GF-D8 (cell line): ENCODE measurements at regions not wholly inside any gene's neighbourhood (a gene's known extent, or its start where the extent isn't known, plus 50 kb on each side); places are given as distances from the start of the nearest gene placed in this dataset.
"Not testable (repeated sequence)": the region's sequence is repeated elsewhere in the genome, so short reads cannot be mapped to it uniquely, and the experiment has no call there.

Experiments used
- DNase-seq: peaks from one replicate; lab custom pipeline; 2025; lab: John Stamatoyannopoulos, UW

DNA sequence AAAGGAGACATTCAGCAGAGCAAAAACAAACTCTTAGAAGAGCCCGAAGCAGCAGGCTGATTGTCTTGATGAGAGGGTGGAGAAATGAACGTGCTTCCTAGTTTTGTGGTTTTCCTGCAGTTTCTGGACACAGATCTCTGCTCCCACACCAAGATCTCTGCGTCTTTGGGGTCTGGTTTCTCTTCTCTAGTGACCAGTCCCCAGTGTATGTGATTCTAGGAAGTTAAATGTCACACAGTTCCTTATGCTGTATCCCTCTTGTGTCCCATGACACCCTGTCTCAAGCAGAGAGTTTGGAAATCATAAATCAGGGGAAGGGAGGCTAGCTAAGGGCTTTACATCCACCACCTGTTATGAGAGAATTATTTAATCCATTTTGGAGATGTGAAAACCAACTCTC lies 55.4 kb upstream of the KLF14 start:
- DNase-seq: no peak

DNA sequence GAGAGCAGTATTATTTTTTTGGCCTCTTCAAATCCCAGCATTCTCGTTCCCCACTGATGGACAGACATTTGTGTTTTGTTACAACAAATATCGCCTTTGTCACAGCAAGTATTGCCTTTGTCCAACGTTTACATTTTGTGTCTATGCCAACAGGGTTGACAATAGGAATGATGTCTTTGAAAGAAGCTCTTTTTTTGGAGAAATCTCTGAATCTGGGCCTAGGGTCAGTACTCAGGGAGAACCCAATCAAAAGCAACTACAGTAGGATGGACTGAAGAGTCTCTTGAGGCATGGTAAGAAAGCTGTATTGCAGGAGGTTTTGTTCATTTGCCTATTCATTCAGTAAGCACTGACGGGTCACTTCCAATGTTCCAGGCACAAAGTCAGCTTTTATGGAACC lies 57.7 kb upstream of the KLF14 start:
- no peak for DNase-seq

DNA sequence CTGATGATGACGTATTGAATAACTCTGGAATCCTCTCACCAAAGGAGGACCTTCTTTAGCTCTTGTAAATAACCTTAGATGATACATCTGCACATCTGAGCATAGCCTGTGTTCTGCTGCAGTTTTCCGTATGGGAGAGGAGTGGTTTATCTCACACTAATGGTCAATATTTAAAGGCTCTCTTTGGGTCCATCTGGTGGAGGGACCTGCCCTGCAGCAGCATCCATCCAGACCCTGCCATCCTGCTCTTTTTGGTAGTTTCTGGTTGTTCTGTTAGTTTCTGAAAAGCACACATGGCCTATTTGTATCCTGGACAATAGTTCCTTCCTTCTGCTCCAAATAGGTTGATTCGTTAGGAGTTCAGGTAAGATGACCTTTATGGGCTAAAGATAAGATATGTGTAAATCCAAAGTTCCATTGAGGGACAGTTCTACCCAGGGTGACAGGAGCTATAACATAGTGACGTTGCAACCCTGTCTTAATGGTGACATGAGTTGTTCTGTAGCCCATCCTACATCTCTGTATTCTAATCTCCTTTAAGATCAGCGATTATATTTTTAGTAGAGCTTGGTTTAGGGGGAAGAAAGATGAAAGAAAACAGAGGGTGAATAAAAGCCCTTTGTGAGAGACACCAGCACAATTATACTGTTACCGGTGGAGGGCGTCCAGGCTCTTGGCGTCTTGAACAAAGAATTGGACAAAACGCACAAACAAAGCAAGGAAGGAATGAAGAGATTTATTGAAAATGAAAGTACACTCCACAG lies 60.0 kb upstream of the KLF14 start:
- no peak for DNase-seq

DNA sequence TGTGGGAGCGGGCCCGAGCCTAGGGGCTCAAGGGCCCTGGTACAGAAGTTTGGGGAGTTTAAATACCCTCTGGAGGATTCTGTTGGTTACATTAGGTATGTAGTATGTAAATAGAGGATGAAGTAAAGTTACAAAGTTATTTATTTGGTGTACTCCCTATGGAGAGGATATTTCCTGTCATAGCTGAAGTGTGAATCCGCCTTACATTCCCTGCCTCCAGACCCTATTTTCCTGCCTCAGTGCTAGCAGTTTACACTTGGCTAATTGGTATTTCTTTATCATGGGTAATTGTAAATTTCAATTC lies 60.6 kb upstream of the KLF14 start:
- no peak for DNase-seq

DNA sequence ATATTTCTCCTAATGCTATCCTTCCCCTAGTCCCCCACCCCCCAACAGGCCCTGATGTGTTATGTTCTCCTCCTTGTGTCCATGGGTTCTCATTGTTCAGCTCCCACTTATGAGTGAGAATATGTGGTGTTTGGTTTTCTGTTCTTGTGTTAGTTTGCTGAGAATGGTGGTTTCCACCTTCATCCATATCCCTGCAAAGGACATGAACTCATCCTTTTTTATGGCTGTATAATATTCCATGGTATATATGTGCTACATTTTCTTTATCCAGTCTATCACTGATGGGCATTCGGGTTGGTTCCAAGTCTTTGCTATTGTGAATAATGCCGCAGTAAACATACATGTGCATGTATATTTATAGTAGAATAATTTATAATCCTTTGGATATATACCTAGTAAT lies 62.4 kb upstream of the KLF14 start:
- DNase-seq: not testable (repeated sequence)

DNA sequence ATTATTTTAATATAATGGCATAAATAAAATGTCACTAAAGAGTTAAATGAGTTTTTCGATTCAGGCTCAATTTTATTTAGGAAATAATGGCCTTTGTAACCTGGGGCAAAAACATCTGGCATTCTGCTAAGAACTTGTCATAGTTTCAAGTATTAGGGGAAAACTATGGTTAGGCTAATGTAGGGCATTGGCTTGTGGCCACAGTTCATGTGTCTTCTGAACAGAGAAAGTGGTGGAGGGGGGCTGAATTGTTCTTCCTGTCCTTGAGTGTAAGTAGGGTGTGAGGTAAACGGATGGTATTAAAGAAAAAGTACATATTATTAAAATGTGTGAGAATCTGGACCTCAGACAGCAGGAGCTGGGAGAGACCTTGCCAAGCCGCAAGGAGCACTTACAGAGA lies 69.1 kb upstream of the KLF14 start:
- DNase-seq: no peak

DNA sequence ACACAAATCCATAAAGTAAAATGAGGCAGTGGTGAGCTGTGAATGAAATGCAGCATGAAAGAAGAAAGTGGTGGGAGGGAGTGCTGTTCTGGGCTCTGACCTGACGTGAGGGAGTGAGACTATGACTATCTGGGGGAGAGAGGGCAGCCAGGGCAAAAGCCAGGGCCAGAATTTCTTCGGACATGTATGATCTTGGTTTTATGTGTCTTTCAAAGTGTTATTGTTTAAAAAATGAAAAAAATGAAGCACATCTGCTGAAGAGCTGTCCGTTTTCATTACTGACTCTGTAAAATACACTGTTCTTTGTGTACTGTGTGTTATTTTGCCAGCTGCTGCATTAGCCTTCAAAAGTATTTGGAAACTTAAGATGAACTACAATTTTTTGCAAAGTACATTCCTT lies 70.2 kb upstream of the KLF14 start:
- DNase-seq: no peak

DNA sequence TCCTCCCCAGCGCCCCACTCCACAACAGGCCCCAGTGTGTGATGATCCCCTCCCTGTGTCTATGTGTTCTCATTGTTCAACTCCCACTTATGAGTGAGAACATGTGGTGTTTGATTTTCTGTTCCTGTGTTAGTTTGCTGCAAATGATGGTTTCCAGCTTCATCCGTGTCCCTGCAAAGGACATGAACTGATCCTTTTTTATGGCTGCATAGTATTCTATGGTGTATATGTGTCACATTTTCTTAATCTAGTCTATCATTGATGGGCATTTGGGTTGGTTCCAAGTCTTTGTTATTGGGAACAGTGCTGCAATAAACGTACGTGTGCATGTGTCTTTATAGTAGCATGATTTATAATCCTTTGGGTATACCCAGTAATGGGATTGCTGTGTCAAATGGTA lies 78.8 kb upstream of the KLF14 start:
- DNase-seq: not testable (repeated sequence)

DNA sequence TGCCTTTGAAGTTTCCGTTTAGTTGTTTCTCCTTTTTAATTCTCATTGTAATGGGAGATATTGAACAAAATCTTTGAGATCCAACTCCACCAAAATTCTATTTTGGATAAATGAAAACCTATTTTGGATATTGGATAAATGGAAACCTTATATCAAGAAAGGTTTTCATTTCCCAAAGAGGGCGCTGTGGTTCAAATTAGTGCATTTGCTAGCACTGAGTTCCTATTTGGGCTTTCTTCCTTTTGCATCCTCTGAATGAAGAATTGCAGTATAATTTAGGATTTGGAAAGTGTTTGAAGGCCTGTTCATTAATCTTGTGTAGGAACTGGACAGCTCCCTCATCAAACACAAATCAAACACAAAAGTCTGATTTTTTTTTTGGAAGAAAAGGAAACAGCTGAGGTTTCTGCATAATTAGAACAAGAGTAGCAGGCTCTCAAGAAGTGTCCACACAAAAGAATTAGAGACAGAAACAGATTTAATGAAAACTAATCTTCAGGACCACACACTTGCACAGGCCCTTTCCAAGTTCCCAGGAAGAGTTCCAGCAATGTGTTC lies 80.8 kb upstream of the KLF14 start:
- DNase-seq: no peak

DNA sequence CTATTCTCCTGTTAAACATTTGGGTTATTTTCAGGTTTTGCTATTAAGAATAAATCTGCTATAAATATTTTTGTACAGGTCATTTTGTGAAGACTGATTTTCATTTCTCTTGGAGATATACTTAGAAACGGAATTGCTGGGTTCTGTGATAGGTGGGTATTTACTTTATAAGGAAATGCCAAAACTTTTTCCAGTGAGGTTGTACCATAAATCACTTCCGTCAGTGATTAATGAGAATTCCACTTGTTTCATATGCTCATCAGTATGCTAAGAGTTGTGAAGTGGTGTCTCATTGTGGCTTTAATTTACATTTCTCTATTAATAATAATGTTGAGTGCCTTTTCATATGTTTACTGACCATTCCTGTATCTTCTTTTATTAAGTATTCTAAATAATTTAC lies 84.0 kb upstream of the KLF14 start:
- no peak for DNase-seq

DNA sequence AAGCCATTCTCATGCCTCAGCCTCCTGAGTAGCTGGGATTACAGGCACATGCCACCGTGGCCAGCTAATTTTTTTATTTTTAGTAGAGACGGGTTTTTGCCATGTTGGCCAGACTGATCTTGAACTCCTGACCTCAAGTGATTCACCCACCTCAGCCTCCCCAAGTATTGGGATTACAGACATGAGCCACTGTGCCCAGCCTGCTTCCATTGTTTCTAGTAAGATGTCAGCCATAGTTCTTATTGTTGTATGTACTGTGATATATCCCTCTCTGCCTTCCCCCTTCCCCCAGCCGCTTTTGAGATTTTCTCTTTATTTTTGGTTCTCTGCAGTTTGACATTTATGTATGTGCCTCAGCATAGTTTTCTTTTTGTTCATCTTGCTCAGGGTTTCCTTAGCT lies 87.9 kb upstream of the KLF14 start:
- DNase-seq: no peak

DNA sequence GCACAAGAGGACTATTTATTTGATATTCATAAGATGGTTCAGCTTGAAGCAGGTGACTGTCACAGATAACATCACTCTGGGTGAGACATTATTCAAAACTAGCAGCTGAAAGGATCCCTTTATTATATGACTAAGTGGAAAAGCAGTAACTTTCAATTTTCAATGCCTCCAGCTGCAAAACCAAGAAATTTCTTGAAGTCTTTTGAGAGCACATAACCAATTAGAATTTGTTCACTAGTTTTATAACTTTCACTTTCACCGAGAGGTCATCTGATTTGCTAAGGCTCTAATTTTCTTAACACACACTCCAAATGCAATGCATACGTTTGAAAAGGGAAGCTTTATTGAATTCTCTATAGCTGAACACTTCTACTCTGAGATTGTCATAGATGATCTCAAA lies 88.6 kb upstream of the KLF14 start:
- no peak for DNase-seq

DNA sequence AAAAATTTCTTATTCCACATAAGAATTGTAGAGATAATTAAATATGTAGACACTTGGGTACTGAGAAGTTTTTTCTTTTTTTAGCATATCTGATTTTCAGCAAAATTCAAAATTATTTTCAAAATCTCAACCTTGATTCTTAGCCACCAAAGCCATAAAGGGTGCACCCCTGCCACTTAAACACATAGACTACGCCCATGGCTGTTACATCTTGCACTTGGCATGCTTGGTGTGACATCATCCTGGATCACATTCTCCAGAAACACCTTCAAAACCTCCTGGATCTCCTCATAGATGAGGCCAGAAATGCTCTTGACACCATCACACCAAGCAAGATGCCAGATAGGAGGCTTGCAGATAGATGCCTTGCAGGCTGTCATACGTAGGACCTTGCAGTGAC lies 89.1 kb upstream of the KLF14 start:
- no peak for DNase-seq

DNA sequence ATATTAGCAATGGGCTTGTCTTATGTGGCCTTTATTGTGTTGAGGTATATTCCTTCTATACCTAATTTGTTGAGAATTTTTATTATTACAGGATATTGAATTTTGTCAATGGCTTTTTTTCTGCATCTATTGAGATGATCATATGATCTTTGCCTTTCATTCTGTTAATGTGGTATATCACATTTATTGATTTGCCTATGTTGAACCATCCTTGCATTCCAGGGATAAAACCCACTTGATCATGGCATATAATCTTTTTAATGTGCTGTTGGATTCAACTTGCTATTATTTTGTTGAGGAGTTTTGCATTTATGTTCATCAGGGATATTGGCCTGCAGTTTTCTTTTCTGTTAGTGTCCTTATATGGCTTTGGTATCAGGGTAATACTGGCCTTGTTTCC lies 91.8 kb upstream of the KLF14 start:
- DNase-seq: no peak

DNA sequence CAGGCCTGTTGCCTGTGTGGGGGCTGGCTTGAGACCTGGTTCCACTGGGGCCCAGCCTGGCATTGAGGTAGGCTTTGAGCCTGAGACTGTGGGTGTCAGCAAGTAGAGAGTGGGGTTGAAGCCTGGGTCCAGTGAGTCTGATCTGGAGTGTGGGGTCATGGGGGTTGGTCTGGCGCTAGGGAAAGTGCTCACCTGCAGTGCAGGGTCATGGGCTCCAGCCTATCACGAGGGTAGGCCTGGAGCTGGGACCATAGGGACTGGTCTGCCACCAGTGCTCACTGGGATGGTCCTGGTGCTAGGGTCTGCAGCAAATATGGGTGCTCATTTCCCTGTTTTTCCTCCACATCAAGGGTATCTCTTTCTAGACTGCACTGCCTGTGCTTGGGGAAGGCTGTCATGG lies 95.4 kb upstream of the KLF14 start:
- DNase-seq: no peak

DNA sequence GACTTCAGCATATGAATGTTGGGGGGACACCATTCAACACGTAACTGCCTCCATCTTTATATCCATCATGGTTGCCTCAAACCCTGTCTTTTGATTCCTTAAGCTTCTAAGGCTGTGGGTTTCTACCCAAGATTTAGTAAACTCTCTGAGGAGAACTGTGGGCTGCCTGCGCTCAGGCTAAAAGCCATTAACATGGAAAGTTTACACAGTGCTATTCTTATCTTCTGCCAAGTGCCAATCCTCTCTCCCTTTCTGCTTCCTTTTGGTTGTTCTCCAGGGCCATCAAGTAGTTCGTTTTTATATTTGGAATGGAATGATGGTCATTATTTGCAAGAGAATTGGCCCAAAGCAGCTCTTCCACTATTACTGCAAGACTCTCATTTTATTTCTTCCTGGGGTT lies 97.3 kb upstream of the KLF14 start:
- no peak for DNase-seq

DNA sequence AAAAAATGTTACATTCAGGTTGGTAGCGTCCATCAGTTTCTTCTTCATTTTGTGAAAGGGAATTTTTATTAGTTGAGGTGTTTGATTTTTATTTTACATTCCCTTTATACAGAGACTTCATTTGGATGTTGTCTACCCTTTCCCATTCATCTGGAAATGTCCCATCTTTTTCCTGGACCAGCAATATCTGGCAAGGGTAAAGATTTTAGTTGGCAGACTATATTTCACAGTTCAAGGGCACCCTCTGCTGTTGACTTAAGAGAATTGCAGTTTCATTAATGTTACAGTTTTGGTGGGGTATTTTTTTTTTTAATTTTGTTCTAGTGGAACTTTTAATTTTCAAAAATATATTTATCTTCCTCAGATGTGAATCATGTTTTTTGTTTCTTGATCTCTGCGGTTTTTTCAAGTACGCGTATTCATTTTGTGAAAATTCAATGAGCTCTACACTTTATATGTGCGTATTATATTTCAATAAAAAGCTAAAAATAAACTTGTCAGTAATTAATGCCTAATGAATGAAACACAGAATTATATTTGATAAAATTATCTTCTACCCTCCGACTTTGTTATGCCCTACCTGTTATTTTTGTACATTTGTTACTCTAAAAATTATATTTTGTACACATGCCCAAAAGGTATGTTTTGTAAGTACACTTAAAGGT lies 97.9 kb upstream of the KLF14 start:
- no peak for DNase-seq

DNA sequence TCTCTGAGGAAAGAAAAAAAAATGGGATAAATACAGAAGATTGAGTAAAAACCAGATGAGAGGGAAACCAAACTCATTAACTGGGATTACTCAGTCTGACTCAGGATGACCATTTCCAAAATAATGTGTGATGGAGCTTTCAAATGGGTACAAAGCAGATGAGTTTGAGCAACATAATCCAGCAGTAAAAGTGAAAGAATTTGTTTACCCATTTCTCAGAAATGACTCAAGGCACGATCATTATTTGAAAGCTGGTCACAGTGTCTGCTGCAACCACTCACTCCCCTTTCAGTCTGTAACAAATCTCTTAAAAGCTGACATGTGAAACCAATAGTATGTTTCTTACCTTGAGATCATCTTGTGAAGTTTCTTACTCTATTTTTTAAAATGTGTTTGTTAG lies 104.7 kb upstream of the KLF14 start:
- DNase-seq: no peak

DNA sequence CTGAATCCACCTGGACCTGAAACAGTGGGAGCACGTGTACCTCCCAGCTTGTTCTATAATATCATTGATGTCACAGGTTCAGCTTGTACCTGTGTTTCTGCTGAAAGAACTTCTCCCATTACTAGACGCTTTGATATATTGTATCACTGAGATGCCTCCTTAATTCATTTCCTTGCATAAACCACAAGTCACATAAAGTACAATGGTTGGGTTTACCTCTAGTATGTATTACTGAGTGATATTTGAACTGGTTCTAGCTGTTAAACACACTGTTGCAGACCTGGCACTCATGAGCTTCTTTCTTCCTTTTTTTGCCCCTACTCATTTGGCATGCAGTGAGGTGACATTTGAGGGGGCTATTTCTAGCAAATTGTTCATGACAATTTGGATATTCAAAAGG lies 106.6 kb upstream of the KLF14 start:
- DNase-seq: no peak

DNA sequence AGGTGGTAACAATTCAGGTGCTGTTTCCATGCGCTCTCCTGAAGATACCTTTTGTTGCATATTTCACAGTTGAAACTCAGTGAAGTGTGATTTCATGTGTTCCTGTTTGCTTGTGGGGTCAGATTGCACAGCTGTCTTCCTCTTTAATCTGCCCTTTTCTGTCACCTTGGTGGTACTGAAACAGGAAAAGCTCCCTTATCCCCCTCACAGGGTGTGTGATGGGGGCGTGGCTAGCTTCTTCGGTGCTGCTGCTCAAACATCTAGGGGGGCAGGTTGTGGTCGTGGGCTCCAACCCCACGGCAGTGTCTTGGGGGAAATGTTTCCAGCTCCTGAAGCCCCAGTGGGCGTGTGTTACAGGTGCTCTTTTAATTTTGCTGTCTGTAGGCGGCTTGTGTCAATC lies 107.4 kb upstream of the KLF14 start:
- no peak for DNase-seq

DNA sequence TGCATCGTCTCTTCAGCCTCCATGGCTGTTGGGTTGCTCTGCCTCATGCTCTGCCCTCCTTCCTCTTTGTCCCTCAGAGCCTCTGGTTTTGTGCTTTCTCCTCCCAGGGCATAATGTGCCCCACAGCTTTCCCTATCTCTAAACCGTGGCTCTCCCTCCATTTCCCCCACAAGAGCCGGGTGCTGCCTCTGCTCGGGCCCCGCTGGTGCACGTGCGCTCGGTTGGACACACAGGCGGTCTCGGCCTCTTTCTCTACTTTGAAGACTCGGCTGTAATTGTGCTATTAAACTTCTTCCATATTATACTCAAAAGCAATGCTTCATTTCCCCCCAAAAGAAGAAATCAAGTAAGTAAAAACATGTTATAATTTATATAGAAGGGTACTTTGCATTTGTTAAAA lies 109.7 kb upstream of the KLF14 start:
- DNase-seq: no peak

DNA sequence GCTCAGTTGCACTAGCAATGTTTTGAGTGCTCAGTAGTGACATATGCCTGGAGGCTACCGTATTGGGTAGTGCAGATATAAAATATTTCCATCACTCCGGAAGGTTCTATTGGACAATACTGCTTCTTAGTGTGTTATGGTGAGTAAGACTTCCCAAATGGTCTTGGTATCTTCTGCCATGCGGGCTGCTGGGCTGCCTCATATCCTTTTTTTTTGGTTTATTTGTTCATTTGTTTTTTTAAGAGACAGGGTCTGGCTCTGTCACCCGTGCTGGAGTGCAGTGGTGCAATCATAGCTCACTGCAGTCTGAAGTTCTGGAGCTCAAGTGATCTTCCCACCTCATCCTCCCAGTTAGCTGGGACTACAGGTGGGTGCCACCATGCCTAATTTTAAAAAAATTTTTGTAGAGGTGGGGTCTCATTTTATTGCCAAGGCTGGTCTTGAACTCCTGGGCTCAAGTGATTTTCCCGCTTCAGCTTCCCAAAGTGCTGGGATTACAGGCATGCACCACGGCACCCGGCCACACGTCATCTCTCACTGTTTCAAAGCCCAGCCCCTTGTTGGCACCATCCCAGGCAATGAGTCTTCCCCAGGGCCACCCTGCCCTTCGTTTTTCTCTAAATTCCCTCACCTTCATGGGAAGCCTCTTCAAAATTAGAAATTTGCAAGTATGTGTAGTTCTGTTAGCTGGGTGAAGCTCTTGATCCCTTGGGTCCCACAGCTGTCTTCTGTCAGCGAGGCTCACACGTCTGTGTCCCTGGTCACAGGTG lies 111.0 kb upstream of the KLF14 start:
- DNase-seq: no peak

DNA sequence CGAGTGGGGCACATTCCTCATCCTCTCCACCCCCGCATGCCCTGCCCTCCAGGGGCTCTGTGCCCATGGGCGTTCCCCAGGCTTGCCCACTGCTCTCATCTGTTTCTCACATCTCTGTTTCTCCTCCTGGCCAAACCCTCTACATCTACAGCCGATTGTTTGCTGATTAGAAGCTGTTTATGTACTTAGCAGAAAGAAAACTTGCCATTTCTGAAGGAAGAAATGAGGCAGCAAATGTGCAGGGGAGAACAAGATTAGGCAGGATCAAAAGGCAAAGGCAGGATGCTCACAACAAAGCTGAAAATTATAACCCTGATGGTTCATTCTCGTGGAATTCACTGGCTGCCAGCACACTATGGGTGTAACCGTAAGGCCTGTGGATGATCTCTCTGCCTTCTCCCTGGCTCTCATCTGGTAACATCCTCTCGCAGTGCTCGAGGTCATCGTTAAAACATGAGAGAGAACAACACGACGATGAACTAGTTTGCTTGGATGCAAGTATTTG lies 111.6 kb upstream of the KLF14 start:
- no peak for DNase-seq
